ENCODE measurements at regions not wholly inside any gene's neighbourhood (a gene's known extent, or its start where the extent isn't known, plus 50 kb on each side); places are given as distances from the start of the nearest gene placed in this dataset.

GRCh38 chr2:13572466-13572865 lies 855.7 kb downstream of the TRIB2 start:
- Mint-ChIP-seq H3K36me3 (no peaks in the 10 kb centered on the region), H3K4me1 (no peaks in the 10 kb centered on the region), H3K27me3 (no peaks in the 10 kb centered on the region), H3K9me3 (peaks cover 0 to 5% (median 0%) of the 10 kb centered on the region in 3 donors), H3K4me3 (no peak overlapping the region), H3K27ac (no peak overlapping the region)

- H3K4me1 Mint-ChIP-seq = no peaks in the 10 kb centered on the region
Measured at GRCh38 chr2:13574831-13575230, 858.1 kb downstream of the TRIB2 start.

GRCh38 chr2:13576406-13577036 lies 859.8 kb downstream of the TRIB2 start:
- Mint-ChIP-seq H3K4me1 (no peaks in the 10 kb centered on the region), H3K9me3 (peaks cover 0 to 5% (median 0%) of the 10 kb centered on the region in 3 donors), H3K4me3 (no peak overlapping the region), H3K27ac (no peak overlapping the region), H3K27me3 (no peaks in the 10 kb centered on the region), H3K36me3 (no peaks in the 10 kb centered on the region)

More at GRCh38 chr2:13574831-13575230, 858.1 kb downstream of the TRIB2 start:
- Mint-ChIP-seq H3K27ac (no peak overlapping the region), H3K36me3 (no peaks in the 10 kb centered on the region), H3K9me3 (peaks cover 0 to 5% (median 0%) of the 10 kb centered on the region in 3 donors), H3K27me3 (no peaks in the 10 kb centered on the region), H3K4me3 (no peak overlapping the region)

- H3K4me1 Mint-ChIP-seq = no peaks in the 10 kb centered on the region
- H3K9me3 Mint-ChIP-seq = no peaks in the 10 kb centered on the region
Measured at GRCh38 chr2:13578547-13578946, 861.8 kb downstream of the TRIB2 start.

GRCh38 chr2:13581471-13581870 lies 864.7 kb downstream of the TRIB2 start:
- Mint-ChIP-seq H3K27ac (no peak overlapping the region), H3K27me3 (no peaks in the 10 kb centered on the region), H3K4me3 (no peak overlapping the region), H3K4me1 (no peaks in the 10 kb centered on the region), H3K9me3 (peaks cover 0 to 3% (median 0%) of the 10 kb centered on the region in 3 donors), H3K36me3 (no peaks in the 10 kb centered on the region)

More at GRCh38 chr2:13578547-13578946, 861.8 kb downstream of the TRIB2 start:
- Mint-ChIP-seq H3K27ac (no peak overlapping the region), H3K27me3 (no peaks in the 10 kb centered on the region), H3K36me3 (no peaks in the 10 kb centered on the region), H3K4me3 (no peak overlapping the region)

GRCh38 chr2:13583609-13584008 lies 866.9 kb downstream of the TRIB2 start:
- H3K27ac Mint-ChIP-seq = no peak overlapping the region
- no peaks in the 10 kb centered on the region for H3K36me3 Mint-ChIP-seq
- no peak overlapping the region for H3K4me3 Mint-ChIP-seq
- no peaks in the 10 kb centered on the region for H3K4me1 Mint-ChIP-seq
- H3K27me3 Mint-ChIP-seq = no peaks in the 10 kb centered on the region
- H3K9me3 Mint-ChIP-seq = peaks cover 0 to 3% (median 2%) of the 10 kb centered on the region in 3 donors

- Mint-ChIP-seq H3K4me3 (no peak overlapping the region), H3K9me3 (peaks cover 0 to 3% (median 2%) of the 10 kb centered on the region in 3 donors), H3K27me3 (no peaks in the 10 kb centered on the region), H3K36me3 (no peaks in the 10 kb centered on the region), H3K4me1 (no peaks in the 10 kb centered on the region), H3K27ac (no peak overlapping the region)
Measured at GRCh38 chr2:13584020-13584419, 867.3 kb downstream of the TRIB2 start.

GRCh38 chr2:13585732-13586131 lies 869.0 kb downstream of the TRIB2 start:
- Mint-ChIP-seq H3K4me3 (no peak overlapping the region), H3K36me3 (no peaks in the 10 kb centered on the region), H3K27ac (no peak overlapping the region), H3K9me3 (peaks cover 2 to 3% (median 2%) of the 10 kb centered on the region in 3 donors), H3K27me3 (no peaks in the 10 kb centered on the region), H3K4me1 (no peaks in the 10 kb centered on the region)

- peaks cover 0 to 7% (median 6%) of the 10 kb centered on the region in 3 donors for H3K9me3 Mint-ChIP-seq
- H3K4me3 Mint-ChIP-seq = no peak overlapping the region
- H3K36me3 Mint-ChIP-seq = no peaks in the 10 kb centered on the region
- no peaks in the 10 kb centered on the region for H3K4me1 Mint-ChIP-seq
- no peaks in the 10 kb centered on the region for H3K27me3 Mint-ChIP-seq
- no peak overlapping the region for H3K27ac Mint-ChIP-seq
Measured at GRCh38 chr2:13596233-13596632, 879.5 kb downstream of the TRIB2 start.

GRCh38 chr2:13597176-13597575 lies 880.4 kb downstream of the TRIB2 start:
- Mint-ChIP-seq H3K36me3 (no peaks in the 10 kb centered on the region), H3K9me3 (peaks cover 0 to 6% (median 0%) of the 10 kb centered on the region in 3 donors), H3K4me3 (no peak overlapping the region), H3K27ac (no peak overlapping the region), H3K4me1 (no peaks in the 10 kb centered on the region), H3K27me3 (no peaks in the 10 kb centered on the region)

- Mint-ChIP-seq H3K9me3 (peaks cover 0 to 3% (median 0%) of the 10 kb centered on the region in 3 donors), H3K36me3 (no peaks in the 10 kb centered on the region)
Measured at GRCh38 chr2:13601506-13601905, 884.8 kb downstream of the TRIB2 start.

GRCh38 chr2:13604951-13605661 lies 888.4 kb downstream of the TRIB2 start:
- Mint-ChIP-seq H3K27ac (no peak overlapping the region), H3K4me3 (no peak overlapping the region), H3K36me3 (no peaks in the 10 kb centered on the region), H3K4me1 (no peaks in the 10 kb centered on the region), H3K27me3 (no peaks in the 10 kb centered on the region), H3K9me3 (no peaks in the 10 kb centered on the region)

More at GRCh38 chr2:13601506-13601905, 884.8 kb downstream of the TRIB2 start:
- Mint-ChIP-seq H3K4me3 (no peak overlapping the region), H3K27me3 (no peaks in the 10 kb centered on the region), H3K4me1 (no peaks in the 10 kb centered on the region), H3K27ac (no peak overlapping the region)

GRCh38 chr2:13607139-13607538 lies 890.4 kb downstream of the TRIB2 start:
- no peak overlapping the region for H3K27ac Mint-ChIP-seq
- H3K4me1 Mint-ChIP-seq = no peaks in the 10 kb centered on the region
- H3K36me3 Mint-ChIP-seq = no peaks in the 10 kb centered on the region
- no peaks in the 10 kb centered on the region for H3K27me3 Mint-ChIP-seq
- no peak overlapping the region for H3K4me3 Mint-ChIP-seq
- H3K9me3 Mint-ChIP-seq = peaks cover 0 to 5% (median 4%) of the 10 kb centered on the region in 3 donors

- Mint-ChIP-seq H3K4me3 (no peak overlapping the region), H3K27me3 (no peaks in the 10 kb centered on the region), H3K36me3 (no peaks in the 10 kb centered on the region), H3K4me1 (no peaks in the 10 kb centered on the region), H3K9me3 (peaks cover 0 to 15% (median 10%) of the 10 kb centered on the region in 3 donors), H3K27ac (no peak overlapping the region)
Measured at GRCh38 chr2:13611939-13612338, 895.2 kb downstream of the TRIB2 start.

- Mint-ChIP-seq H3K27ac (no peak overlapping the region), H3K27me3 (no peaks in the 10 kb centered on the region), H3K4me3 (no peak overlapping the region), H3K36me3 (no peaks in the 10 kb centered on the region), H3K9me3 (peaks cover 3 to 15% (median 8%) of the 10 kb centered on the region in 3 donors), H3K4me1 (no peaks in the 10 kb centered on the region)
Measured at GRCh38 chr2:13616059-13616458, 899.3 kb downstream of the TRIB2 start.

GRCh38 chr2:13616616-13617015 lies 899.9 kb downstream of the TRIB2 start:
- peaks cover 3 to 15% (median 6%) of the 10 kb centered on the region in 3 donors for H3K9me3 Mint-ChIP-seq
- no peak overlapping the region for H3K27ac Mint-ChIP-seq
- H3K4me1 Mint-ChIP-seq = no peaks in the 10 kb centered on the region
- no peaks in the 10 kb centered on the region for H3K36me3 Mint-ChIP-seq
- H3K27me3 Mint-ChIP-seq = no peaks in the 10 kb centered on the region
- no peak overlapping the region for H3K4me3 Mint-ChIP-seq

All from IgD-negative memory B cell (primary cell).